ENCODE measurements at regions not wholly inside any gene's neighbourhood (a gene's known extent, or its start where the extent isn't known, plus 50 kb on each side); places are given as distances from the start of the nearest gene placed in this dataset.
A peak's percentile ranks its signal among the peaks of the same experiment; 100 is the strongest.
"Not testable (repeated sequence)": the region's sequence is repeated elsewhere in the genome, so short reads cannot be mapped to it uniquely, and the experiment has no call there.

GRCh38 chr9:82720515-82720914 lies 342.4 kb downstream of the RASEF start:
- no peak for DNase-seq

- DNase-seq: no peak
Measured at GRCh38 chr9:82721593-82721992, 341.3 kb downstream of the RASEF start.

GRCh38 chr9:82722051-82722450 lies 340.9 kb downstream of the RASEF start:
- no peak for DNase-seq

- DNase-seq: no peak
Measured at GRCh38 chr9:82722561-82722960, 340.4 kb downstream of the RASEF start.

GRCh38 chr9:82726424-82727276 lies 336.3 kb downstream of the RASEF start:
- no peak for DNase-seq

DNA sequence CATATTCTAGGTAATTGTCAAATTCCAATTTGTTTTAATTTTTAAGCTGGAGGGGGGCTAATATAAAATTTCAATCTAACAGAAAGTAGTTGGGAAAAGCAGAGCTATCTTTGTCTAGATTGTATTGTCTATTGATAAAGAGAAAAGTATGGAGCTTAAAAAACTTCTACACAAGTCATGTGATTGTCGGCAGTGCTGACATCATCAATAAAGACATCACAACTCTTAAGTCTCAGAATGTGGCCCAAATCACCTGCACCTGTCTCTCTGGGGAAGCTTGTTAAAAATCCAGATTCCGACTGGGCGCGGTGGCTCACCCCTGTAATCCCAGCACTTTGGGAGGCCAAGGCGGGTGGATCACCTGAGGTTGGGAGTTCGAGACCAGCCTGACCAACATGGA lies 333.8 kb downstream of the RASEF start:
- no peak for DNase-seq

DNA sequence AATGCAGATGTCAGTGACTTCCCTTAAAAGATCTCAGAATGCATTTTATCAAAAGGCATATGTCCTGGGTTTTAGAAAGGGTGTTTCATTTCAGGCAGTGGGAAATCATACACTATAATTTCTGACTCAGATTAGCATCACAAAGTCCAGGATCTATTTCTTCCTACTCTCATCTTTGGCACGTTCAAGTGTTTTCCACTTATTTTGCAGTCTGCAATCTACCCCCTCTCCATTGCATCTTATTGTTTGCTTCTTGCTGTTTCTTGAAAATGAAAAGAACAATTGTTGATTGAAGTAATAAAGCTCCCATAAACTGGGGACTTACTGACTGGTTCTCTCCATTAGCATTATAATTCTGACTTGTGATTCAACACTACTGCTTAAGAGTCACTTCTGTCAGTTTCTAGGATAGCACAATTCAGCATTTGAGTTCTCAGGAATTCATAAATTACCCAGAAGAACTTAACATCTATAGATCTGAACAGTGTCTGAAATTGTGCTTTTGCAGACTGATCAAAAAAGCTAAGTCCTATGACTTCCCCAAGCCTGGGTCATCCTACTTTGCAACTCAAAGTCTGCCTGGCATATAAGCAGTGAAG lies 332.9 kb downstream of the RASEF start:
- DNase-seq: no peak

DNA sequence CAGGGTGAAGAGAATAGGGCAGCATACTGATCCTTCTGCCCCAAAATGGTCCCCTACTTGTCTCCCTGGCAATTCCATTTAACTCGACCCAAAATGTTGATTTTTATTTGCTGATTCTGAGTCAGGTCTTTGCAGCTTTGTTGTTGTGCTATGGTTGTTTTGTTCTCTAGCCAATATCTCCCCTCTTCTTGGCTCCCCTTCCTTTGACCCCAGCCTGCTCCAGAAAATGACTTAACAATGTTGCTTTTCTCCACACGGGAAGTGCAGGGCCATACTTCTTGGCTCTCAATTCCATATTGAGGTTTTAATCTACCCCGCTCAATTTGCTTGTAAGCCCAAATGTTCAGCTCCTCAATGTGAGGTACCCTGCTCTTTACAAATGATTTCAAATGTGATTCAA lies 330.0 kb downstream of the RASEF start:
- DNase-seq: peak; percentile 19 to 81 (median 55)

- no peak for DNase-seq
Measured at GRCh38 chr9:82736126-82736525, 326.8 kb downstream of the RASEF start.

- no peak for DNase-seq
Measured at GRCh38 chr9:82736701-82737100, 326.2 kb downstream of the RASEF start.

GRCh38 chr9:82745919-82746318 lies 317.0 kb downstream of the RASEF start:
- no peak for DNase-seq

DNA sequence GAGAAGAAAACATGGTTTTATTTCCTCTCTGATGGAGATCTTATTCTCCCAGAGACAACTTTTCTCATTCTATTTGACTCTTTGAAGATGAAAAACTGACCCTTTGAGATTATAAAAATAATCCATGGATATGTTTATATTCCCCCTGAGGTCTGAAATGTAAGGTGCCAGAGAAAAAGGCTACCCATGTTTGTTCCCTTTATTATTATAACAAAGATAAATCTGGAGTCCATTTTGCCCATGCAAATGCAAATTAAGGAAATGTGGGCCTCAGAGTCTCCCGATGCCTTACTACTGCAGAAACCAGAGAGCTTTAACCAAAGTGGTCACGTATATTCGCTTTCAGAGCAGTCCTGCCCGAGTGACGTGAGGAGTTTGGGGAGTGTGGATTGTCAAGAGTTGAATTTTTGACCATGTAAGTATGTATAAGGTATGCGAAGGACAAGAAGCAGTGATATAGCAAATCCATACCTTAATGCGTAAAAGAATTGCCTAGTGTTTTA lies 312.5 kb downstream of the RASEF start:
- DNase-seq: no peak

- no peak for DNase-seq
Measured at GRCh38 chr9:82757924-82758323, 305.0 kb downstream of the RASEF start.

GRCh38 chr9:82761027-82761426 lies 301.9 kb downstream of the RASEF start:
- DNase-seq: no peak

- no peak for DNase-seq
Measured at GRCh38 chr9:82761956-82762355, 301.0 kb downstream of the RASEF start.

GRCh38 chr9:82763656-82764055 lies 299.3 kb downstream of the RASEF start:
- DNase-seq: no peak

DNA sequence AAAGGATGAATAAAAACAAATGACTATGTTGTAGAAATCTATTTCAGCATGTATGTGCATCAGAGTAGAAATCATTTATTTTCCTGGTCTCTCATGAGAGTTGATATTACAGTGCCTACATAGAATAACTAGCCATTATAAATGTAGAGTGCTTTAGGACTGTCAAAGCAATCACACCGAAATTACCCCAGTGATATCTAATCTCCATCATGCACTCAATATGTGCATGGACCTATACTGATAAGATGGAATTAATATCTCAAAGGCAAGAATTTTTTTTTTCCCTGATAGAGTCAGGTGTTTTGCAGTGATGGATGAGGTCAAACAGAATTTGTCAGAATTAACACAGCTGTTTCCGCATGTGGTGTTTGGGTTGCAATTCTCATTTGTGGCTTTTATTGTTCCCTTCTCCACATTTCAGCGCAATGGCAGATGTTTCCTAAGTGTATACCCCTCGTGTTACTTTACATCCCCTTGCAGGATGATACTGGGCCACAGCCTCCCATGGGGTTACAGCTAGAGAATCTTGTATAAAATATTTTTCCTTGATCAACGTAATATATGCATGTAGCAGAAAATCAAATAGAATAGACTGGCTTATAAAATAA lies 298.8 kb downstream of the RASEF start:
- no peak for DNase-seq

DNA sequence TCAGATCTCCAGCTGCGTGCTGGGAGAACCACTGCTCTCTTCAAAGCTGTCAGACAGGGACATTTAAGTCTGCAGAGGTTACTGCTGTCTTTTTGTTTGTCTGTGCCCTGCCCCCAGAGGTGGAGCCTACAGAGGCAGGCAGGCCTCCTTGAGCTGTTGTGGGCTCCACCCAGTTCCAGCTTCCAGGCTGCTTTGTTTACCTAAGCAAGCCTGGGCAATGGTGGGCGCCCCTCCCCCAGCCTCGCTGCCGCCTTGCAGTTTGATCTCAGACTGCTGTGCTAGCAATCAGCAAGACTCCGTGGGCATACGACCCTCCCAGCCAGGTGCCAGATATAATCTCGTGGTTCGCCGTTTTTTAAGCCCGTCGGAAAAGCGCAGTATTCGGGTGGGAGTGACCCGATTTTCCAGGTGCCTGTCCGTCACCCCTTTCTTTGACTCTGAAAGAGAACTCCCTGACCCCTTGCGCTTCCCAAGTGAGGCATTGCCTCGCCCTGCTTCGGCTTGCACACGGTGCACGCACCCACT lies 288.2 kb downstream of the RASEF start:
- not testable (repeated sequence) for DNase-seq

DNA sequence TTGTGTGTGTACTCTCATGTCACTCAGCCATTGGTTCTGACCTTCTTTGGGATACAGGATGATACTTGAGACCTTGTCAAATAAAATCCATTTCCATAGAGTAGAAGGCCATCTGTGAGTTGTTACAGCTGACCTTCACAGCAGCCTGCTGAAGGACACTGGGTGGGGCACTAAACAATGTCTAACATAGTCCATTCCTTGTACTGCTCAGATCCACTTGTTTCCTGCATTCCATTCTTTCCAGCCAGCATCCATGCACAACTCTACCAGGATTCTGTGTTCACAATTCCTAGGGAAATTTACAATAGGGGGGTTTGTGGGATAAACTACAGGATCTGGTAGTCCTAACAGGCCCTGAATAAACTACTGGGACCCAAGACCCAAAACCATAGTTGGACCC lies 286.4 kb downstream of the RASEF start:
- DNase-seq: no peak

- no peak for DNase-seq
Measured at GRCh38 chr9:82777366-82777765, 285.6 kb downstream of the RASEF start.

DNA sequence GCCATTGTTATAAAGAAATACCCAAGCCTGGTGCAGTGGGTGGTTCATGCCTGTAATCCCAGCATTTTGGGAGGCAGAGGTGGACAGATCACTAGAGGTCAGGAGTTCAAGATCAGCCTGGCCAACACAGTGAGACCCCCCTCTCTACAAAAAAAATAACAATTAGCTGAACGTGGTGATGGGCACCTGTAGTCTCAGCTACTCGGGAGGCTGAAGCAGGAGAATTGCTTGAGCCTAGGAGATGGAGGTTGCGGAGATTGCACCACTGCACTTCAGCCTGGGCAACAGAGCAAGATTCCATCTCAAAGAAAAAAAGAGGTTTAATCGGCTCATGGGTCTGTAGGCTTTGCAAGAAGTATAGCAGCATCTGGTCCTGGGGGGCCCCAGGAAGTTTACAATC lies 284.0 kb downstream of the RASEF start:
- not testable (repeated sequence) for DNase-seq

- DNase-seq: no peak
Measured at GRCh38 chr9:82780017-82780416, 282.9 kb downstream of the RASEF start.

GRCh38 chr9:82781921-82782392 lies 281.0 kb downstream of the RASEF start:
- peak in 1 of 3 donors; percentile 50 for DNase-seq

All from muscle of back (tissue), 3 donors.